NB4 (cell line): ENCODE measurements at regions not wholly inside any gene's neighbourhood (a gene's known extent, or its start where the extent isn't known, plus 50 kb on each side); places are given as distances from the start of the nearest gene placed in this dataset.

Experiments used
- DNase-seq: peaks from one replicate; pipeline ENCODE4 v3.0.0; 2010; ENCODE audit warnings: low read depth
- H3K4me3 ChIP-seq: one replicate; pipeline ENCODE4 v1.5.1; 2011; ENCODE audit warnings: mild to moderate bottlenecking, low read depth, low read length, moderate library complexity
- CTCF ChIP-seq: IDR thresholded peaks from one replicate; pipeline ENCODE4 v1.5.1; 2012; ENCODE audit warnings: low read depth, low read length
- MAX ChIP-seq: IDR thresholded peaks from 2 replicates; pipeline ENCODE4 v1.6.1; 2011; ENCODE audit warnings: low read depth, low read length
- MYC ChIP-seq: IDR thresholded peaks from 2 replicates; pipeline ENCODE4 v1.6.1; 2011; ENCODE audit warnings: low read depth, low read length
- POLR2A ChIP-seq: IDR thresholded peaks from 2 replicates; pipeline ENCODE4 v1.6.1; 2011; ENCODE audit warnings: mild to moderate bottlenecking; ENCODE audit not compliant: insufficient read length; ENCODE audit errors: extremely low read depth

GRCh38 chr11:38256436-38256835 lies 1658.4 kb upstream of the RAG2 start:
- TF ChIP-seq MAX (no peak), POLR2A (no peak)
- DNase-seq: no peak
- no peak overlapping the region for H3K4me3 ChIP-seq

- H3K4me3 ChIP-seq: no peak overlapping the region
- TF ChIP-seq MAX: no peak
- no peak for TF ChIP-seq MYC
- TF ChIP-seq POLR2A: no peak
- no peak for TF ChIP-seq CTCF
- no peak for DNase-seq
Observed at GRCh38 chr11:38254913-38255312, 1656.9 kb upstream of the RAG2 start.

- no peak overlapping the region for H3K4me3 ChIP-seq
- TF ChIP-seq MAX: no peak
- TF ChIP-seq MYC: no peak
- no peak for DNase-seq
Observed at GRCh38 chr11:38252620-38253019, 1654.6 kb upstream of the RAG2 start.

GRCh38 chr11:38246451-38246850 lies 1648.4 kb upstream of the RAG2 start:
- no peak overlapping the region for H3K4me3 ChIP-seq
- no peak for DNase-seq
- TF ChIP-seq POLR2A (no peak), MYC (no peak), MAX (no peak), CTCF (no peak)

- TF ChIP-seq CTCF (no peak), MAX (no peak), POLR2A (no peak), MYC (no peak)
- no peak for DNase-seq
- H3K4me3 ChIP-seq: no peak overlapping the region
Observed at GRCh38 chr11:38226684-38227083, 1628.6 kb upstream of the RAG2 start.

- H3K4me3 ChIP-seq: no peak overlapping the region
- TF ChIP-seq MAX (no peak), CTCF (no peak), POLR2A (no peak), MYC (no peak)
- no peak for DNase-seq
Observed at GRCh38 chr11:38221295-38221694, 1623.3 kb upstream of the RAG2 start.

GRCh38 chr11:38219636-38220035 lies 1621.6 kb upstream of the RAG2 start:
- no peak overlapping the region for H3K4me3 ChIP-seq
- TF ChIP-seq MYC (no peak), POLR2A (no peak), CTCF (no peak), MAX (no peak)
- no peak for DNase-seq
